B cell (primary cell): ENCODE measurements at regions not wholly inside any gene's neighbourhood (a gene's known extent, or its start where the extent isn't known, plus 50 kb on each side); places are given as distances from the start of the nearest gene placed in this dataset.

ENCODE experiments used
- EZH2 ChIP-seq: IDR thresholded peaks from 2 replicates; pipeline ENCODE4 v1.6.1; 2012; ENCODE audit warnings: borderline replicate concordance, low read depth, mild to moderate bottlenecking, moderate library complexity, low read length; ENCODE audit not compliant: insufficient read depth, poor library complexity, severe bottlenecking
- TF ChIP-seq, protein P1 (sequence below): fragments of 200-600 bp; IDR thresholded peaks from one replicate; pipeline ENCODE4 v1.8.0; 2022; ENCODE audit warnings: antibody characterized with exemption, mild to moderate bottlenecking

GRCh38 chr17:22463110-22463850, 771.0 kb downstream of the KCNJ18 start:
- TF ChIP-seq, protein P1, sequence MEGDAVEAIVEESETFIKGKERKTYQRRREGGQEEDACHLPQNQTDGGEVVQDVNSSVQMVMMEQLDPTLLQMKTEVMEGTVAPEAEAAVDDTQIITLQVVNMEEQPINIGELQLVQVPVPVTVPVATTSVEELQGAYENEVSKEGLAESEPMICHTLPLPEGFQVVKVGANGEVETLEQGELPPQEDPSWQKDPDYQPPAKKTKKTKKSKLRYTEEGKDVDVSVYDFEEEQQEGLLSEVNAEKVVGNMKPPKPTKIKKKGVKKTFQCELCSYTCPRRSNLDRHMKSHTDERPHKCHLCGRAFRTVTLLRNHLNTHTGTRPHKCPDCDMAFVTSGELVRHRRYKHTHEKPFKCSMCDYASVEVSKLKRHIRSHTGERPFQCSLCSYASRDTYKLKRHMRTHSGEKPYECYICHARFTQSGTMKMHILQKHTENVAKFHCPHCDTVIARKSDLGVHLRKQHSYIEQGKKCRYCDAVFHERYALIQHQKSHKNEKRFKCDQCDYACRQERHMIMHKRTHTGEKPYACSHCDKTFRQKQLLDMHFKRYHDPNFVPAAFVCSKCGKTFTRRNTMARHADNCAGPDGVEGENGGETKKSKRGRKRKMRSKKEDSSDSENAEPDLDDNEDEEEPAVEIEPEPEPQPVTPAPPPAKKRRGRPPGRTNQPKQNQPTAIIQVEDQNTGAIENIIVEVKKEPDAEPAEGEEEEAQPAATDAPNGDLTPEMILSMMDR, result no peak
- no peak for TF ChIP-seq EZH2
